GM13977 (cell line): ENCODE measurements at regions not wholly inside any gene's neighbourhood (a gene's known extent, or its start where the extent isn't known, plus 50 kb on each side); places are given as distances from the start of the nearest gene placed in this dataset.
"Not testable (repeated sequence)": the region's sequence is repeated elsewhere in the genome, so short reads cannot be mapped to it uniquely, and the experiment has no call there.

ENCODE experiments used
- DNase-seq: peaks from one replicate; pipeline ENCODE4 v3.0.0; 2012; ENCODE audit warnings: low spot score
- in situ Hi-C: fragments of 300-500 bp; cut with MboI; formaldehyde crosslinking; loops from one replicate; pipeline ENCODE4 v1.12.0; 2022; ENCODE audit warnings: low sequenced_read_pairs, low pct_unique_long_range_greater_than_20kb, mixed read lengths, inconsistent platforms; ENCODE audit not compliant: unreplicated experiment
- TF ChIP-seq, protein P1 (sequence below): IDR thresholded peaks from 2 replicates; pipeline ENCODE4 v1.5.1; 2012; ENCODE audit warnings: mild to moderate bottlenecking, control low read depth; ENCODE audit not compliant: insufficient read depth; ENCODE audit errors: extremely low read depth, missing control alignments

DNA sequence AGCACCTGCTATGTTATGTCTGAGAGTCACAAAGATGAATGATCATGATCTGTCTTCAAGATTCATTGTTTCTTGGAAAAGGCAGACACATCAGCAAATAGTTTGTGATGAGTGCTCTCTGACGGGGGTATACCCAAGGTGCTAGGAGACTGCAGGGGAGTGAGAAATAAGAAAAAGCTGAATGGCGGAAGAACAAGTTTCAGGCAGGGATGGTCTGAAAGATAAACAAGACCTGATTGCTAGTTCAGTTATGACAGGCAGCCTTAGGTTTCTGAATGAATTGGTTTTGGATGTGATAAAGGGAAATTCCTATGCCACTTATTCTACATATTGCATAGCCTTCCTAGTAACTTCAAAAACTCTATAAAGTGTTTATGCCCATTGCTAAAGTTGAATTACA is 327.0 kb upstream of the DKK2 start:
- no peak for DNase-seq
- TF ChIP-seq, protein P1, sequence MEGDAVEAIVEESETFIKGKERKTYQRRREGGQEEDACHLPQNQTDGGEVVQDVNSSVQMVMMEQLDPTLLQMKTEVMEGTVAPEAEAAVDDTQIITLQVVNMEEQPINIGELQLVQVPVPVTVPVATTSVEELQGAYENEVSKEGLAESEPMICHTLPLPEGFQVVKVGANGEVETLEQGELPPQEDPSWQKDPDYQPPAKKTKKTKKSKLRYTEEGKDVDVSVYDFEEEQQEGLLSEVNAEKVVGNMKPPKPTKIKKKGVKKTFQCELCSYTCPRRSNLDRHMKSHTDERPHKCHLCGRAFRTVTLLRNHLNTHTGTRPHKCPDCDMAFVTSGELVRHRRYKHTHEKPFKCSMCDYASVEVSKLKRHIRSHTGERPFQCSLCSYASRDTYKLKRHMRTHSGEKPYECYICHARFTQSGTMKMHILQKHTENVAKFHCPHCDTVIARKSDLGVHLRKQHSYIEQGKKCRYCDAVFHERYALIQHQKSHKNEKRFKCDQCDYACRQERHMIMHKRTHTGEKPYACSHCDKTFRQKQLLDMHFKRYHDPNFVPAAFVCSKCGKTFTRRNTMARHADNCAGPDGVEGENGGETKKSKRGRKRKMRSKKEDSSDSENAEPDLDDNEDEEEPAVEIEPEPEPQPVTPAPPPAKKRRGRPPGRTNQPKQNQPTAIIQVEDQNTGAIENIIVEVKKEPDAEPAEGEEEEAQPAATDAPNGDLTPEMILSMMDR, result no peak
- in situ Hi-C loops, result no loop called here

DNA sequence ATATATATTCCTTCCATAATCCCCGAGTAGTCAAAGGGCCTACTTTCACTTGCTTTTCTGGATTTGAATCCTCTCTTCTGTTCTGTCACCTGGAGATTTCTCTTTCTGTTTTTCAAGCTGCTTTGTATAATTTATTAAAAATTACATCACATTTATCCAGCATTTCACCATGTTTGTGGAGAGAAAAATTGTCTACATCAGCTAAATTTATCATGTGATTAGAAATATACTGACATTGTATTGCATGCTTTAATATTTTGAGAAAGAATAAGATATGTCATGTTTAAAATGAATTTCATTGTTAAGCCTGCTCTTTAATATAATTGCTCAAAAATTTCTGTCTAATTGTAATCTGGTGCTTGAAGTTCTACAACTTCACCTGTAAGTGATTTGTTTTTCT is 323.1 kb upstream of the DKK2 start:
- in situ Hi-C loops, result no loop called here
- TF ChIP-seq, protein P1, result no peak
- no peak for DNase-seq

DNA sequence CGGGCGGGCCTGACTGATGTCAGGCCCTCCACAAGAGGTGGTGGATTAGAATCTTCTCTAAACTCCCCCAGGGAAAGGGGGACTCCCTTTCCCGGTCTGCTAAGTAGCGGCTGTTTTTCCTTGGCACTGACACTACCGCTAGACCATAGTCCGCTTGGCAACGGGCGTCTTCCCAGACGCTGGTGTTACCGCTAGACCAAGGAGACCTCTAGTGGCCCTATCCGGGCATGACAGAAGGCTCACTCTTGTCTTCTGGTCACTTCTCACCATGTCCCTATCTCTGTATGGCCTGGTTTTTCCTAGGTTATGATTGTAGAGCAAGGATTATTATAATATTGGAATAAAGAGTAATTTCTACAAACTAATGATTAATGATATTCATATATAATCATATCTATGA is 318.2 kb upstream of the DKK2 start:
- DNase-seq, in situ Hi-C loops: not testable (repeated sequence)
- TF ChIP-seq, protein P1, result peak; percentile 55

DNA sequence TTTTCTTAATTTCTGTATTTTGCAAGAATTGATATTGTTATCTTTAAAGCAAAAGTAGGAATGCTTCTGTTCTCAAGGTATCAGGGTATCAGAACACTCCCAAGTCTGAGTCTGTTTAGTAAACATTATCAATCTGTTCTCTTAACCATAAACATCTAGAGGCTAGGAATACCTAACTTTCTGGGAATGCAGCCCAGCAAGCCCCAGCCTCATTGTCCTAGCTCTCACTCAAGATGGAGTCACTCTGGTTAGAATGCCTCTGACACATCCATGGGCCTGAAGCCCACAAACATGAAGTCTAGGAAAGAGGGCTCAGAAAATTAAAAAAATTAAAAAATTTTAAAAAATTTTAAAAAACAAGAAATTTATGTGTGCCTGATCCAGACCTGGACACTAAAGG is 315.1 kb upstream of the DKK2 start:
- DNase-seq, result no peak
- TF ChIP-seq, protein P1, result no peak
- in situ Hi-C loops, result no loop called here

DNA sequence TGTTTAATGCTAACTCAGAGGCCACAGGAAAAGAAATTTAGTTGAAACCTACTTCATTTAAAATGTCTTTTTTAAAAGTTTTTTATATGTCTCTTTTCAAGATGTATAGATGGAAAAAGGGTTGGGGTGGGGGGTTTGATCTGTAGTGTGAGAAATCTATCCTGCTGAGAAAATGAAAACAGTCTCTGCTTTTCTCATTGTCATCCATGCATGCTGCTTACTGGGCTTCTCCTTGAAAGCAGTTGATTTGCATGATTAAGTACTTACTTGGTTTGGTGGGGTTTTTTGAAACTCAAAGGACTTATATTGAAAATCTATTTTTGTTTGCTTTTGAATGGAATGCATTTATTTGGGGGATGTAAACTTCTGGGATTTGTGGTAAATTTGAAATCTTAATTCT is 313.6 kb upstream of the DKK2 start:
- TF ChIP-seq, protein P1, result no peak
- in situ Hi-C loops, result no loop called here
- DNase-seq, result no peak

DNA sequence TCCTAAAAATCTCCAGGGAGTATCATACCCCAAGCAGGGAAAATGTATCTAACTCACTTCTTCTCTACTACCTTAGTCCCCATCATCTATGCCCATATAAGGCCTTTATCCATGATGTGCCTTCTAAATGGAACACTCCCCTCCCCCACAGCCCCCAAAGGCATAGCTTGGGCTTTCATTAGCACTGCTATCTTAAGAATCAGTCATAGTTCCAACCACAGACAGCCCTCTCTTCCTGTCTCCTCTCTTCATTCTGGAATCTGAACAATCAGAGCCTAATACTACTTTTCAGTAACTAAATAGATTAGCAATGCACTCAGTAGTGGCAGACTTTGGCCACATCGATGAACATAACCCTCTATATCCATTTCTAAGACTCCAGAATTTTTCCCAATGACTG is 313.2 kb upstream of the DKK2 start:
- in situ Hi-C loops, result no loop called here
- TF ChIP-seq, protein P1, result no peak
- no peak for DNase-seq
